Caco-2 (cell line): ENCODE measurements at regions not wholly inside any gene's neighbourhood (a gene's known extent, or its start where the extent isn't known, plus 50 kb on each side); places are given as distances from the start of the nearest gene placed in this dataset.
A peak's percentile ranks its signal among the peaks of the same experiment; 100 is the strongest.

Experiments used
- BruUV-seq: library from RNA; stranded (reverse); fragments of 400-500 nt; replicated peaks from 2 replicates; lab custom pipeline; 2021; lab: Mats Ljungman, UMichigan
- CTCF ChIA-PET: fragments of 300-600 bp; sonication (Branson Sonifier 250); formaldehyde crosslinking; loops from one replicate; lab custom pipeline; 2022; ENCODE audit warnings: antibody characterized with exemption; lab: Charles Lee
- POLR2A ChIA-PET: fragments of 300-600 bp; sonication (Branson Sonifier 250); formaldehyde crosslinking; loops from one replicate; lab custom pipeline; 2022; ENCODE audit warnings: antibody characterized with exemption; lab: Charles Lee
- DNase-seq, 2 experiments: peaks; one replicate each; pipeline versions ENCODE4 v3.0.0 to v3.0.0-alpha.2; 2020 to 2022
- H3K27me3 ChIP-seq: replicated peaks from 2 replicates; pipeline ENCODE4 v1.6.0; 2011; ENCODE audit warnings: low read length; ENCODE audit not compliant: control insufficient read depth, insufficient read depth
- H3K36me3 ChIP-seq: 2 replicates; pipeline ENCODE4 v1.5.1; 2011; ENCODE audit warnings: low read length; ENCODE audit not compliant: control insufficient read depth, insufficient read depth
- H3K4me1 ChIP-seq: fragments of 250-450 bp; sonication (Bioruptor Pico); 2 replicates; pipeline ENCODE4 v1.5.1; 2020; ENCODE audit warnings: mild to moderate bottlenecking
- H3K4me3 ChIP-seq: 2 replicates; pipeline ENCODE4 v1.5.1; 2011; ENCODE audit warnings: low read depth, mild to moderate bottlenecking, control low read depth, low read length
- H3K9me3 ChIP-seq: fragments of 250-450 bp; sonication (Bioruptor Pico); 2 replicates; pipeline ENCODE4 v1.5.1; 2020; ENCODE audit warnings: mild to moderate bottlenecking, moderate library complexity
- H3K27ac Mint-ChIP-seq: one replicate; pipeline ENCODE4 v1.8.0; 2022; ENCODE audit warnings: mixed read lengths; ENCODE audit not compliant: unreplicated experiment
- H3K27me3 Mint-ChIP-seq: one replicate; pipeline ENCODE4 v1.8.0; 2022; ENCODE audit warnings: mixed read lengths; ENCODE audit not compliant: insufficient read depth, unreplicated experiment
- H3K36me3 Mint-ChIP-seq: one replicate; pipeline ENCODE4 v1.8.0; 2022; ENCODE audit warnings: mild to moderate bottlenecking, mixed read lengths; ENCODE audit not compliant: insufficient read depth, unreplicated experiment
- H3K4me1 Mint-ChIP-seq: one replicate; pipeline ENCODE4 v1.8.0; 2022; ENCODE audit warnings: low read depth, mixed read lengths; ENCODE audit not compliant: unreplicated experiment
- H3K4me3 Mint-ChIP-seq: one replicate; pipeline ENCODE4 v1.8.0; 2022; ENCODE audit warnings: mild to moderate bottlenecking, moderate library complexity, mixed read lengths; ENCODE audit not compliant: unreplicated experiment
- H3K9me3 Mint-ChIP-seq: one replicate; pipeline ENCODE4 v1.8.0; 2022; ENCODE audit warnings: mixed read lengths; ENCODE audit not compliant: unreplicated experiment
- intact Hi-C: fragments of 100-400 bp; cut with micrococcal nuclease; formaldehyde crosslinking; loops from one replicate; pipeline ENCODE4 v1.10.0; 2022; ENCODE audit not compliant: unreplicated experiment
- TF ChIP-seq, protein P1 (sequence below), 2 experiments: fragments of 200-600 bp in 1 of 2; IDR thresholded peaks; 1 replicate in 1 of 2; 2 replicates in 1 of 2; pipeline versions ENCODE4 v1.5.1 to v1.8.0; 2011 to 2022; ENCODE audit warnings: antibody characterized with exemption in 1 of 2, control low read depth in 1 of 2, inconsistent platforms in 1 of 2, low read depth in 1 of 2, low read length in 1 of 2, mild to moderate bottlenecking in 1 of 2, moderate library complexity in 1 of 2; ENCODE audit not compliant: insufficient read depth in 1 of 2, severe bottlenecking in 1 of 2, unreplicated experiment in 1 of 2

DNA sequence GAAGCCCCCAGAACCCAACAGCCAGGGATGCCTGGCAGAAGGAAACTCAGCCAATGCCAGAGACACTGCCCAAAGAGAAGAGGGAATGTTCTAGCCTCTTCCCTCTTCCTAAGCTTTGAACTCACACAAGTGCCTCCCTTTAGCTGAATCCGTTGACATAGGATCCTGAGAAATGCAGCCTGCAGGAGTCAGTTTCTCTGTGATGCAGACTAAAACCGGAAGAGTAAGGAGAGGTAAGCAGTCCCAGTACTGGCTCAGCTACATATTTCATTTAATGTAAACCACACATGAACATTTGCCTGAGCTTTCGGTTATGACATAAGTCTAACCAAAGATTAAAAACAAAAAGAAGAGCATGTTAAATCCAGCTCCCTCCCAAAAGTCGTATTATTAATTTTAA lies 768.7 kb downstream of the TBL1XR1 start:
- Histone ChIP-seq H3K4me3 (no peak overlapping the region), H3K9me3 (no peaks in the 10 kb centered on the region), H3K4me1 (peaks cover 11% of the 10 kb centered on the region; the same call in 1 of the 2 replicates), H3K27me3 (no peaks in the 10 kb centered on the region), H3K36me3 (no peaks in the 10 kb centered on the region)
- Mint-ChIP-seq H3K27me3 (no peaks in the 10 kb centered on the region), H3K36me3 (no peaks in the 10 kb centered on the region), H3K4me3 (no peak overlapping the region), H3K9me3 (no peaks in the 10 kb centered on the region), H3K27ac (no peak overlapping the region), H3K4me1 (no peaks in the 10 kb centered on the region)
- ChIA-PET POLR2A (no interaction called here), CTCF (no interaction called here)
- BruUV-seq: no TSS peak
- intact Hi-C loops: no loop called here
- TF ChIP-seq, protein P1, sequence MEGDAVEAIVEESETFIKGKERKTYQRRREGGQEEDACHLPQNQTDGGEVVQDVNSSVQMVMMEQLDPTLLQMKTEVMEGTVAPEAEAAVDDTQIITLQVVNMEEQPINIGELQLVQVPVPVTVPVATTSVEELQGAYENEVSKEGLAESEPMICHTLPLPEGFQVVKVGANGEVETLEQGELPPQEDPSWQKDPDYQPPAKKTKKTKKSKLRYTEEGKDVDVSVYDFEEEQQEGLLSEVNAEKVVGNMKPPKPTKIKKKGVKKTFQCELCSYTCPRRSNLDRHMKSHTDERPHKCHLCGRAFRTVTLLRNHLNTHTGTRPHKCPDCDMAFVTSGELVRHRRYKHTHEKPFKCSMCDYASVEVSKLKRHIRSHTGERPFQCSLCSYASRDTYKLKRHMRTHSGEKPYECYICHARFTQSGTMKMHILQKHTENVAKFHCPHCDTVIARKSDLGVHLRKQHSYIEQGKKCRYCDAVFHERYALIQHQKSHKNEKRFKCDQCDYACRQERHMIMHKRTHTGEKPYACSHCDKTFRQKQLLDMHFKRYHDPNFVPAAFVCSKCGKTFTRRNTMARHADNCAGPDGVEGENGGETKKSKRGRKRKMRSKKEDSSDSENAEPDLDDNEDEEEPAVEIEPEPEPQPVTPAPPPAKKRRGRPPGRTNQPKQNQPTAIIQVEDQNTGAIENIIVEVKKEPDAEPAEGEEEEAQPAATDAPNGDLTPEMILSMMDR (IDR thresholded peaks at IDR 0.05; ENCODE audit: insufficient read depth in 1 of 2, low read depth in 1 of 2, low read length in 1 of 2, severe bottlenecking in 1 of 2, unreplicated experiment in 1 of 2): no peak
- no peak for DNase-seq

DNA sequence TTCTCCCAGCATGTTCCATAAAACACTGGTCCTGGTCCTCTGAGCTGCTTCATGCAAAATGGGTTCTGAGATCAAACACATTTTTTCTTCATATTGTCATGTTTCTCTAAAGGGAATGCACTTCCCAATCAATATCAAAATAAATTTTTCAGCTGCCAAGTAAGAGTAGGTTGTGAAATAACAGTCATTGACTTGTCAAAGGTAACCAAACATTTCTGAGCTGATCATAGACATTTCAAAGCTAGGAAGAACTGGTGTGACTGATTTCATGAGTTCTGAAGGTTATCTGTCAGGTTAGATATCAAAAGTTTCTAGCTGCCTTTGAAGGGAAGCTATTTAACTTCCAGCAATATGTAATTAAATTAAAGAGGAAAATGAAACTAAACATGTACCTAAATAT lies 770.9 kb downstream of the TBL1XR1 start:
- Mint-ChIP-seq H3K4me1 (no peaks in the 10 kb centered on the region), H3K4me3 (no peak overlapping the region), H3K9me3 (no peaks in the 10 kb centered on the region), H3K27ac (no peak overlapping the region), H3K27me3 (no peaks in the 10 kb centered on the region), H3K36me3 (no peaks in the 10 kb centered on the region)
- Histone ChIP-seq H3K9me3 (no peaks in the 10 kb centered on the region), H3K4me3 (no peak overlapping the region), H3K4me1 (peaks cover 11% of the 10 kb centered on the region; the same call in 1 of the 2 replicates), H3K27me3 (no peaks in the 10 kb centered on the region), H3K36me3 (no peaks in the 10 kb centered on the region)
- TF ChIP-seq, protein P1 (IDR thresholded peaks at IDR 0.05; ENCODE audit: insufficient read depth in 1 of 2, low read depth in 1 of 2, low read length in 1 of 2, severe bottlenecking in 1 of 2, unreplicated experiment in 1 of 2): no peak
- ChIA-PET POLR2A (no interaction called here), CTCF (no interaction called here)
- DNase-seq: peak in 1 of 2 experiments; percentile 8
- intact Hi-C loops: loop anchor here (1.0 kb wide), 1 partner anchor 337 kb away; no protein-coding TSS in a partner anchor
- BruUV-seq: no TSS peak

DNA sequence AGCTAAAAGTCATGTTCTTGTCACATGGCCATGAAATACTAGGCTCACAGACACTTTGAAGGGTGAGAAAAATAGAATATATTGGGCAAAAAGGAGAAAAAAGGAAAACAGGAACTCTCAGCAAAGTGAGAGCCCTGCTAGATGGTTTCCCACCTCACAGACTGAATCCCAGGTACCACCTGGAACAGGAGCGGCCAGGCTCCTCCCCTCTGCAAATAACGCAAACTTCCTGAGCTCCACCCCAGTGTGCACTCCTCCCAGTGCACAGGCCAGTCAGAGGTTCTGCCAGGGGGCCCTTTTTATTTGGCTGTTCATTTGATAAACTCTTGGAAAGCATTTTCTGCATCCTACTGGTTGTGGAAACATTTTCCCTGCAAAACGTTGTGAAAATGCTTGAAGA lies 780.4 kb downstream of the TBL1XR1 start:
- Mint-ChIP-seq H3K27ac (no peak overlapping the region), H3K27me3 (no peaks in the 10 kb centered on the region), H3K4me1 (no peaks in the 10 kb centered on the region), H3K36me3 (no peaks in the 10 kb centered on the region), H3K4me3 (no peak overlapping the region), H3K9me3 (no peaks in the 10 kb centered on the region)
- TF ChIP-seq, protein P1 (IDR thresholded peaks at IDR 0.05; ENCODE audit: insufficient read depth in 1 of 2, low read depth in 1 of 2, low read length in 1 of 2, severe bottlenecking in 1 of 2, unreplicated experiment in 1 of 2): no peak
- Histone ChIP-seq H3K4me3 (no peak overlapping the region), H3K4me1 (no peaks in the 10 kb centered on the region), H3K36me3 (no peaks in the 10 kb centered on the region), H3K27me3 (no peaks in the 10 kb centered on the region), H3K9me3 (no peaks in the 10 kb centered on the region)
- ChIA-PET POLR2A (no interaction called here), CTCF (no interaction called here)
- BruUV-seq: no TSS peak
- no peak for DNase-seq
- intact Hi-C loops: no loop called here
